ENCODE measurements at regions not wholly inside any gene's neighbourhood (a gene's known extent, or its start where the extent isn't known, plus 50 kb on each side); places are given as distances from the start of the nearest gene placed in this dataset.
A peak's percentile ranks its signal among the peaks of the same experiment; 100 is the strongest.

DNA sequence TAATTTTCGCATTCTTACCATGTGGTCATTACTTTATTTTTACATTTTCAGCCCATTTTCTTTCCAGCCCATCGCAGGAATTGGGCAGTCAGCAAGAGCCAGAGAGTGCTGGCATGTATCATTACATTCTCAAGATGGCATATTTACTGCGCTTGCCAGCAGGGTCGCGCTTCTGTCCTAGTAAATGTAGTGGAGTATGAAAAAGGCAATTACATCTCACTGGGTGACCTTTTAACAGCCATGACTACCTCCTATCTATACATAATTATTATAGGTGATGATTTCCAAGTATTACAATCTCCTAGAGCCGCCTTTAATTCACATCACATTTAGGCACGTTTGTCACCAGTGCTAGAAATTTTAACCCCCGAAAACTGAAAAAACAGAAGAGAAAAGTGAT is 433.7 kb upstream of the MGMT start:
- DNase-seq, result no peak

DNA sequence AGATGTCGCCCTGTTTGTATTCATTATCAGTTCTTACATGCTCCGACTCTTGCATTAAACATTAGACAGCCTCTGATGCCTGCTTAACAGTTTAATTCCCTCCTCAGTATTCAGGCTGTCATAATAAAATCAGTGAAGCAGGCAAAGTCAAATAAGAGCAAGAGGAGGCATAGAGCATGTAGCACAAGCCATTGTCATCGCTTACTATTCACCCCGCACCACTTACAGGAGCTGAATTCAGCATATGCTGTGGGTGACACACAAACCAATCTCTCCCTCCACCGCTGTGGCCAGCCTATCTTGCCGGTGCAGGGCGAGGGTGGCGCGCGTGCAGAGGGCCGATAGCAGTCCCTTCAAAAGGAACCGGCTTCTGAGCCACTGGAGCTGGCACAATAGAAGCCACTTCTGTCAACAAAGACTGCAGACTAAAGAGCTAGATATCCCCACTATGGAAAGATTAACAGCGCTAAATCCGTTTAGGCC is 433.2 kb upstream of the MGMT start:
- no peak for DNase-seq

GRCh38 chr10:129035052-129035827 is 431.8 kb upstream of the MGMT start:
- DNase-seq, result no peak

DNA sequence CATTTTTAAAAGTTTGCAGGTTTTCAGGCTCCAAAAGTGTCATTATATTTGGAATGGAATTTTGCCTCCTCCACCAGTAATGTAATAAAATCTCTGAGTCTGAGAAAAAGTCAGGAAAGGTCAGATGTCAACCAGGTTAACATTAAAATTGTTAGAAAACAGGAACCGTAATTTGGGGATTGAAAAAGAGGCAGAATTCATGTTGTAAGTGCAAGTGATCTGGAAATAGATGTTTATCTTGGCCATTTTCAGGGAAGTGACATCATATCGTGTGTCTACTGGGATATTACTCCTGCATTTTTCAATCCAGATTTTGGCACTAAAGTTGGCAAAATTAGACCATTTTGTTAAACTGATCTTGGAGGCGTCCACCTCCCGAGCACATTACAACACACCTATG is 428.5 kb upstream of the MGMT start:
- no peak for DNase-seq

- no peak for DNase-seq
Measured at GRCh38 chr10:129039406-129040370, 427.4 kb upstream of the MGMT start.

GRCh38 chr10:129040377-129040776 is 426.7 kb upstream of the MGMT start:
- no peak for DNase-seq

DNA sequence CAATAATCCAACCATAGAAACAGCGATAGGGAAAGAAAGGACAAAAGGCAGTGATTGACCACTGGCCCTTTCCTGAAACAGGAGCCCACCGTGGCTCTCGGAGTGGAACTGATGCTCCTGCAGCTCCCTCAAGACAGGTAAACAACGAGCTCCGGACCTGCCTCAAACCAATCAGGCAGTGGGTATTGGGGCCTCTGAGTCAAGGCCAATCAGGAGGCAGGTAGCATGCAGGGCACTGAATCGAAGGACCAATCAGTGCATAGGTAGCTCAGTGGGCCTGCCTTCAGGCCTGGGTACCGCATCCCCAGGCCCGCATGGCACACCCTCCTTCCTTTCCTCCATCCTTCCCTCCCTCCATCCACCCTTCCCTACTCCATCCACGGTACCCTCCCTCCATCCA is 425.1 kb upstream of the MGMT start:
- DNase-seq, result no peak

- no peak for DNase-seq
Measured at GRCh38 chr10:129042776-129043595, 424.1 kb upstream of the MGMT start.

DNA sequence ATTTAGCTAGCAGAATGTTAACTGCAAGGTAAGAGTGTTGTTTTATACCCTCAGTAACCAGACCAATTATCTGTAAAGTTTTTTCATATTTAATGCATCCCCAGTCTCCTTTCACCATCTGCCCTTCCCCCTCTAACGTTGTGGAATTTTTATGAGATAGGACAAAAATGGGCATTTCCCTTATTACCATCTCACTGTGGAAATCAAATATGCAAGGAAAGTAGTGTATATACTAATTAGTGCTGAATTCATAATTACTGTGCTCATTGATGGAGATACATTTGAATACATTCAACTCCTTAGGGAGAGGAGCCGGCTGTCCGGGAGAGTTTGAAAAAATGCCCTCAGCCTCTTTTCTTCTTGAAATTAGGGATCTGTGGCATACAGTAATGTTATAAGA is 423.4 kb upstream of the MGMT start:
- DNase-seq, result no peak

DNA sequence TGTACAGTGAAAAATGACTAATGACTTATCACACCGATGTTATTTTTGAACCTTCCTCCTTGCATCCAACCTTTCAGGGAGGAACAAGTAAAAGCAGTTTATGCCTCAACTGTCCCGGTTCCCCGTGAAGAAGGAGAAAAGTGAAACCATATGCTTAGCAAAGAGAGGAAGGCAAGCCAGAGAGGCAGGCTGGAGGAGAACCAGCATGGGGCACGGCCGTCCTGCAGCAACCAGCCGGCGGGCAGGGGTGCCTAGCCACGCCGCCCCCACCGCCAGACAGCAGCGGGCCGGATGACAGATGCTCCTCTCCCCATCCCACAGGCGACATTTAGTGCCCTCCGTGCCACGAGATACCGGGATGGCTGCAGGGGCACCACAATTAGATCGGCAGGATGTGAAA is 421.4 kb upstream of the MGMT start:
- DNase-seq, result peak; percentile 42

DNA sequence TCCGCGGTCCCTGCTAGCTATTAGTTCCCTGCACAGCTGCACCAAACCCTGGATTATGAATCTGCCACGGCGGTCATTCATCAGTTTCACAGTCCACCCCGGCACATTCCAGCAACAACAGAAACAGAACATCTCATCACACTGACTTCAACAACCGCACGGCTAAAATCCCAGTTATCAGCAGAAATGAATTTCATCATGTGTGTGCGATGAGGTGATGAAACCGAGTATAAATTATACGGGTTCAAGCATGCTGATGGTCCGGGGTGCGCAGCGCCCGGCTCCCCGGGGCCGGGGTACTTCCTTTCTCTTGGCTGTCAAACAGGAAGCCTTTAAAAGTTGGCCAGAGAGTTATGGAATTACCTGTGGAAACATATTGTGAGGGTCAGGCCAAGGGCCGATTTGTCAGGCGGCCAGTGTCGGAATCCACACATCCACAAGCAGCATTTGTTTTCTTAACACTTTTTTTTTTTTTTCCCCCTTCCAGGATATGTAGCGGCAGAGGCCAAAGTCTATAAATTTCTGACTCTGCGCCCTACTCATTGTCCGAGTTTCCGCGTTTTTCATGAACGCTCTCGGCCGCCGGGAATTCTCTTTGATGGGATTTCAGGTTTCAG is 420.9 kb upstream of the MGMT start:
- DNase-seq, result no peak

DNA sequence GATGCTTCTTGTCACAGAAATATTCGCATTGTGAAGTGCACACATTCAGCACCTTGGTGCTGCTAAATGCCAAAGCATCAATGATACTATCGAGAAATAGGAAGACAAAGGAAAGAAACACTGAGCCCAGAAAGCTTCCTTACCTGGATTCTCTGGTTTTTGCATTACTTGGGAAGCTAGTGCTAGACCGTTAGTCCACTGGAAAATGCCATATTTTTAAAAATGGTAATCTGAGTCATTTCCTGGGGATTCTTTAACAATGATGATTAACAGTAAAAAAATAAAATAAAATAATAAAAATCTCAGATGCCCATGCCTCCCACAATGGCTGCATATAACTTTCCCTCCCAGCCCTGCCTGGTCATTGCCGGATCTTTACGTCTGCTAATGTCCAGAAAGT is 420.1 kb upstream of the MGMT start:
- no peak for DNase-seq

DNA sequence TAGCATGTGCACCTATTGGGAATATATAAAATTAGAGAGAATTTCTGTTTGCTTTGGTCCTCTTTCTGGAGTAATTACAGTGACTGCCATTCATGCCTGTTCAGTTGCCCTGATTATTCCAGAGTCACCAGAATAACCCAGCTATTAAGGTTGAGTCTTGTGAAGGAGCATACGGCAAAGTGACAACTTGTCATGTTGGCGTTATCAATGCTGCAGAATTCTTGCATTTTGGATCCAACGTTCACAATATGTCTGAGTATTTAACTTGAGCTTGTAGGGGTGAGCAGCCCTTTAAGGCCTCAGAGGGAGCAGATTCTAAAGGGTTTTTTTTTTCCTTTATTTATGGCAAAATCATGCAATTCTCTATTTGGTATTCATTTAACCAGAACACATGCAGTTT is 419.4 kb upstream of the MGMT start:
- DNase-seq, result no peak

GRCh38 chr10:129048513-129048912 is 418.5 kb upstream of the MGMT start:
- DNase-seq, result no peak

DNA sequence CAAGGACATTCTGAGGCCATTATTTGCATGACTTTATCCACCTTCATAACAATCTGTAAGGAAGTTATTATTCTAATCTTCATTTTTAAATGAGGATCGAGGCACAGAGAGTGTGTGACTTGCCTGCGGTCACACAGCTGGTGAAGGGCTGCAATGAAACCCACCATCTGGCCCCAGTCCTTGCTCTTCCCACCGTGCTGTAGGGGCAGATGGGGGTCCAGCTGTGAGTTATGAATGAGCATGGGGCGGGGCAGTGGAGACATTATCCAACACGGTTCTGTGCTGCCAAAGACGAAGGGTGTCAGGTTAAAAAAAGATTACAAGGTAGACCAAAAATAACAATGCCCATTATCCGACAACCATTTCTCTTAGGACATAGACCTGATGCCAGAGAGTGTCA is 417.5 kb upstream of the MGMT start:
- DNase-seq, result peak; percentile 80

DNA sequence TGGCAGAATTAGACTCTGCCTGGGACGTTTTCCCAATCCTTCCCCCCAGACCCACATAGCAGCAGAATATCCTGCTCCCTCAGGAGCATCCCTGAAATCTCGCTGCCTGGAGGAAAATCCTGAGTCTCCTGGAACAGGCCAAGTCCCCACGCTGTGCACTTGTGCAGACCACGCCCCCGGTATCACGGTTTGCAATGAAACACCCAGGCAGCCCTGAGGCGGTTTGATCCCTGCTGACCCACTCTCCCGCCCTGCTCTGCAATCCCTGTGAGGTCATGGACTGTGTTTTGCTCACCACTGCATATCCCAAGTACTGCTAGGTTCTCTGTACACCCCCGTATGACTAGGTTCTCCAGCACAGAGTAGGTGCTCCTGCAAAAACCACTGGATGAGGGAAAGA is 411.8 kb upstream of the MGMT start:
- no peak for DNase-seq

GRCh38 chr10:129055986-129056385 is 411.1 kb upstream of the MGMT start:
- DNase-seq, result no peak

DNA sequence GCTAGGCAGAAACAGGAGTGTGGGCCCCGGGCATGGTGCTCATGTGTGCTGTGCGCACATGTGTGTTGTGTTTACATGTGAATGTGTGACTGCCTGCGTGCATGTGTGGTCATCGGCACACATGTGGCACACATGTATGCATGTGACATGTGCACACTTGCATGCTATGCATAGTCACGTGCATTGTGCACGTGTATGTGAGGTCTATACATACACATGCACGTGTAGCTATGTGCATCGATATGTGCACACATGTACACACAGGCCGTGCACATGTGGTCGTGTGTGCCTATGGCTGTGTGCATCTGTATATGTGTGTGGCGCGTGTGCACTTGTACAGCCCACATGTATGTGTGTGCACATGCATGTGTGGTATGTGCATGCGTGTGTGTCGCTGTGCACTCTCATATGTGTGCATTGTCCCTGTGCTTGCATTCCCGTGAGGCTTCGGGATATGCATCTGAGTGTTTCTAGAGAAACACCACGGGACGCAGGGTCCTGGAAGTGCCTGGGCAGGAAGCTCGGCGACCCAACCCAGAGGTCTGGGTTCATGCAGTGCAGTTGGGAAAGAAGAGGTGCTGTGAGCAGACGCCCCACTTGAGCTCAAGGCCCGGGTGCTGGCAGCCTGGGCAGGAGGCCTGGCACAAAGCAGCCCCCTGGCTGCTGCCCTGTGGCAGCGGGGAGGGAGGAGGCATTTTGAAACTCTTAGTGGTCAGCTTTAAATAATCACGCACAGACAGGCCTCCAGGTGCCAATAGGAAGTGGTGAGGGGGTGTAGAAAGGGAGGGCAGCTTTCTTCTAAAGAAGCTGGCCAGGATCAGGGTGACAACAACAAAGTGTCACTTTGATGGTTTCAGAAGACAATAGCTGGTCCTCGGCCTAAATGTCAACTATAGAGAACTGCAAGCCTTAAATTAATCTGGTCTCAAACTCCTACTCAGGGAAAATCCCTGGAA is 410.0 kb upstream of the MGMT start:
- no peak for DNase-seq

GRCh38 chr10:129057856-129058663 is 409.0 kb upstream of the MGMT start:
- peak; percentile 19 for DNase-seq

DNA sequence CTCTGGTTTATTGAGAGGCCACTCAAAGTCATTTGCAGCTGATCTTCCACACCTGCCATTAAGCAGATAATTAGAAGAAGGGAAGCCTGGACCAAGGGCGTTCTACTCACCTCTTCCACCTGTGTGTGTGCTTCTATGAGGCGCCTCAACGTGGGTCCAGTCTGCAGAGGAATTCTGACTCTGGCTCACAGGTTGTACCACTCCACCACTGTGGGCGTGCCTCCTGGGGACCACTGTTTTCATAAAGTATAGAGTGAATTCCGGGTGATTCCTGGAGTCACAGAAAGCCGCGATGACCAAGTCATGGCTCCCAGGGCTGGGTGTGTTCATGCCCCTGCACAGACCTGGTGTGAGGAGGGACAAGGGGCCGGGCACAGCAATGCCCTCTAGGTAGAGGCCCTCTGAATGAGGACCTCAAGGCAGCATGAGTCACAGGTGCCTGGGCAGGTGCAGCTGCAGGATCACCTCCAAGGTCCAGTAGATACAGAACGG is 408.3 kb upstream of the MGMT start:
- no peak for DNase-seq
